Natural killer cell (primary cell): ENCODE measurements at regions not wholly inside any gene's neighbourhood (a gene's known extent, or its start where the extent isn't known, plus 50 kb on each side); places are given as distances from the start of the nearest gene placed in this dataset.

Source experiments
- ATAC-seq, 3 donors: fragments of 150-1000 bp in 2 of 3; fragments of 200-7000 bp in 1 of 3; cut with Tn5 transposase; 1 replicate in 1 of 3; 2 replicates in 2 of 3; pipeline ENCODE4 v1.10.0; 2021; ENCODE audit warnings: mild to moderate bottlenecking in 2 of 3, moderate library complexity in 2 of 3
- DNase-seq, 2 donors: peaks; one replicate each; pipeline versions ENCODE4 v3.0.0 to v3.0.0-alpha.2; 2013 to 2021; ENCODE audit warnings: mixed read lengths in 1 of 2
- H3K27ac ChIP-seq: one replicate; pipeline ENCODE4 v1.5.1; 2013; ENCODE audit warnings: mild to moderate bottlenecking, low read length
- H3K27me3 ChIP-seq: one replicate; pipeline ENCODE4 v1.6.1; 2013; ENCODE audit warnings: low read length; ENCODE audit not compliant: control insufficient read depth, insufficient read depth
- H3K36me3 ChIP-seq: one replicate; pipeline ENCODE4 v1.6.1; 2013; ENCODE audit warnings: low read length; ENCODE audit not compliant: control insufficient read depth, insufficient read depth
- H3K4me1 ChIP-seq: one replicate; pipeline ENCODE4 v1.6.1; 2013; ENCODE audit warnings: low read length; ENCODE audit not compliant: control insufficient read depth, insufficient read depth
- H3K4me3 ChIP-seq: one replicate; pipeline ENCODE4 v1.5.1; 2013; ENCODE audit warnings: low read length
- H3K9me3 ChIP-seq: one replicate; pipeline ENCODE4 v1.6.1; 2013; ENCODE audit warnings: low read length; ENCODE audit not compliant: control insufficient read depth, insufficient read depth
- H3K27ac Mint-ChIP-seq, 2 donors: one replicate each; pipeline ENCODE4 v1.8.0; 2022; ENCODE audit warnings: mild to moderate bottlenecking in 2 of 2, mixed read lengths in 2 of 2, moderate library complexity in 1 of 2
- H3K27me3 Mint-ChIP-seq, 2 donors: one replicate each; pipeline ENCODE4 v1.8.0; 2022; ENCODE audit warnings: low read depth in 2 of 2, mixed read lengths in 2 of 2
- H3K36me3 Mint-ChIP-seq: one replicate; pipeline ENCODE4 v1.8.0; 2022; ENCODE audit warnings: mixed read lengths
- H3K4me1 Mint-ChIP-seq, 2 donors: one replicate each; pipeline ENCODE4 v1.8.0; 2022; ENCODE audit warnings: mixed read lengths in 2 of 2
- H3K4me3 Mint-ChIP-seq: one replicate; pipeline ENCODE4 v1.8.0; 2022; ENCODE audit warnings: mild to moderate bottlenecking, moderate library complexity, mixed read lengths
- H3K9me3 Mint-ChIP-seq, 2 donors: one replicate each; pipeline ENCODE4 v1.8.0; 2022; ENCODE audit warnings: mixed read lengths in 2 of 2
- WGBS: methylation state at CpG from one replicate; pipeline ENCODE4 v1.1.7; 2013; ENCODE audit warnings: missing lambda C conversion rate; ENCODE audit not compliant: insufficient coverage; 5-methylcytosine and 5-hydroxymethylcytosine counted together
- intact Hi-C: fragments of 100-400 bp; cut with micrococcal nuclease; formaldehyde crosslinking; loops from one replicate; pipeline ENCODE4 v1.14.2; 2022
- TF ChIP-seq, protein P1 (sequence below): fragments of 200-600 bp; IDR thresholded peaks from one replicate; pipeline ENCODE4 v1.8.0; 2022; ENCODE audit warnings: antibody characterized with exemption

DNA sequence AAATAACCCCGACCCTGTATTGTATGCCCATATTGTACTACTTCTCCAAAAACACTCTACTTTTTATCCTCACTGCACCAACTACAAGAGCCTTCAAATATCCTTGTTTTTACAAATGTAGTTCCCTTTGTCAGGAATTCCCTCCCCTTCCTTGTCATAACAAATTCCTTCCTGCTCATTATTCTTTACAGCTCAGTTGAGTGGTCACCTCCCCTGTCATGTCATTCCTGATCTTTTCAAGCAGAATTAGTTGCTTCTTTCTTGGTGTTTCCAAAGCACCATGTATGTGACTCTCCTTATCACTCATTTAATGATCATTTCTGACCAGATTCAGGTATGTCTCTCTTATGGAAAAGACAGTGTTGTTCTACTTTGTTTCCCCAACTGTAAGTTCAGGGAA lies 194.2 kb upstream of the SMC2 start:
- Histone ChIP-seq H3K27ac (no peak overlapping the region), H3K9me3 (no peaks in the 10 kb centered on the region), H3K4me1 (no peaks in the 10 kb centered on the region), H3K27me3 (no peaks in the 10 kb centered on the region), H3K36me3 (no peaks in the 10 kb centered on the region), H3K4me3 (no peak overlapping the region)
- no peak overlapping the region for H3K27ac Mint-ChIP-seq
- DNase-seq (no peak), ATAC-seq (no peak)
- H3K27me3 Mint-ChIP-seq, result no peaks in the 10 kb centered on the region
- H3K4me3 Mint-ChIP-seq, result no peak overlapping the region
- intact Hi-C loops, result no loop called here
- TF ChIP-seq, protein P1, sequence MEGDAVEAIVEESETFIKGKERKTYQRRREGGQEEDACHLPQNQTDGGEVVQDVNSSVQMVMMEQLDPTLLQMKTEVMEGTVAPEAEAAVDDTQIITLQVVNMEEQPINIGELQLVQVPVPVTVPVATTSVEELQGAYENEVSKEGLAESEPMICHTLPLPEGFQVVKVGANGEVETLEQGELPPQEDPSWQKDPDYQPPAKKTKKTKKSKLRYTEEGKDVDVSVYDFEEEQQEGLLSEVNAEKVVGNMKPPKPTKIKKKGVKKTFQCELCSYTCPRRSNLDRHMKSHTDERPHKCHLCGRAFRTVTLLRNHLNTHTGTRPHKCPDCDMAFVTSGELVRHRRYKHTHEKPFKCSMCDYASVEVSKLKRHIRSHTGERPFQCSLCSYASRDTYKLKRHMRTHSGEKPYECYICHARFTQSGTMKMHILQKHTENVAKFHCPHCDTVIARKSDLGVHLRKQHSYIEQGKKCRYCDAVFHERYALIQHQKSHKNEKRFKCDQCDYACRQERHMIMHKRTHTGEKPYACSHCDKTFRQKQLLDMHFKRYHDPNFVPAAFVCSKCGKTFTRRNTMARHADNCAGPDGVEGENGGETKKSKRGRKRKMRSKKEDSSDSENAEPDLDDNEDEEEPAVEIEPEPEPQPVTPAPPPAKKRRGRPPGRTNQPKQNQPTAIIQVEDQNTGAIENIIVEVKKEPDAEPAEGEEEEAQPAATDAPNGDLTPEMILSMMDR, result no peak
- peaks cover 2 to 3% of the 10 kb centered on the region in 2 donors for H3K9me3 Mint-ChIP-seq
- 23% methylated on average over 1 of the region's 1 CpG for WGBS
- no peaks in the 10 kb centered on the region for H3K36me3 Mint-ChIP-seq
- no peaks in the 10 kb centered on the region for H3K4me1 Mint-ChIP-seq

DNA sequence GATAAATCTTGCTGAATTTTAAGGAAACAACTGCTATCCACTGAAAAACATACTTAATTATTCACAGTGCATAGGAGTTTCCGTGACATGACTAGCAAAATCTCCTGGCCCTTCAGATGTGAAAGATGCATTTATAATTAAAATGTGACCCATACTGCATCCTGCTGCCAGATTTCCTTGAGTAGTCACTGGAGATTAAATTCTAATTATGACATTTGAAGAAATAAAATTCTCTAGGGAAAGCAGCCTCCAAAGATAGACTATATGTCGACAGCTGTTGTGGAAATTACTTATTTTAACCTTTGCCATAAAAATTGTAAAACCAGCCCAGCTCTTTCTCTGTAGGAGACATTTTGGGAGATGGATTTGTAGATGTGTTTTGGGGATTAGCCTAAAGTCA lies 193.6 kb upstream of the SMC2 start:
- H3K4me3 ChIP-seq, result no peak overlapping the region
- TF ChIP-seq, protein P1, result no peak
- no peaks in the 10 kb centered on the region for H3K27me3 ChIP-seq
- intact Hi-C loops, result no loop called here
- Mint-ChIP-seq H3K27me3 (no peaks in the 10 kb centered on the region), H3K9me3 (peaks cover 2 to 3% of the 10 kb centered on the region in 2 donors), H3K27ac (no peak overlapping the region), H3K36me3 (no peaks in the 10 kb centered on the region), H3K4me1 (no peaks in the 10 kb centered on the region), H3K4me3 (no peak overlapping the region)
- H3K9me3 ChIP-seq, result no peaks in the 10 kb centered on the region
- no peaks in the 10 kb centered on the region for H3K36me3 ChIP-seq
- ATAC-seq (no peak), DNase-seq (no peak)
- no peak overlapping the region for H3K27ac ChIP-seq
- no peaks in the 10 kb centered on the region for H3K4me1 ChIP-seq
- WGBS, result 71% methylated on average over 2 of the region's 2 CpGs

DNA sequence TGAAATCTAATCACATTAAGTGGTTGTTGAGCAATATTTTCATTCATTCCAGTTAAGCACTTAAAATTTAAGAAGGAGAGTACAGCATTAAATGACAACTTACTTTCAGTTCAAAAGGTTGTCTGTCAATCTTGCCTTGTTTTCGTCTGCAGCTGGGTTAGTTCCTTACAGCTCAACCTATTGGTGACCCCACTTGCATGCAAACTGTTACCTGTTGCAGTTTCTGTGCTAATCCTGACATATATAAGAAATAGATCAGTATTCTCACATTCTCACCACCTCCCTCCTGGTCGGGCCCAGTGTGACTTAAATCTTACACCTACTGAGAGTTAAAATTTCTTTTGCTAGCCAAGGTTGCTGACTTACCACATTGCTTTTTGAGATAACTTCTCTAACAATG lies 191.8 kb upstream of the SMC2 start:
- Mint-ChIP-seq H3K27ac (no peak overlapping the region), H3K27me3 (no peaks in the 10 kb centered on the region), H3K36me3 (no peaks in the 10 kb centered on the region), H3K4me1 (no peaks in the 10 kb centered on the region), H3K4me3 (no peak overlapping the region), H3K9me3 (peaks cover 2 to 3% of the 10 kb centered on the region in 2 donors)
- ATAC-seq (no peak), DNase-seq (no peak)
- no peak overlapping the region for H3K27ac ChIP-seq
- no peaks in the 10 kb centered on the region for H3K9me3 ChIP-seq
- WGBS, result 62% methylated on average over 2 of the region's 2 CpGs
- no peaks in the 10 kb centered on the region for H3K4me1 ChIP-seq
- TF ChIP-seq, protein P1, result no peak
- no peak overlapping the region for H3K4me3 ChIP-seq
- H3K36me3 ChIP-seq, result no peaks in the 10 kb centered on the region
- no peaks in the 10 kb centered on the region for H3K27me3 ChIP-seq
- intact Hi-C loops, result no loop called here

DNA sequence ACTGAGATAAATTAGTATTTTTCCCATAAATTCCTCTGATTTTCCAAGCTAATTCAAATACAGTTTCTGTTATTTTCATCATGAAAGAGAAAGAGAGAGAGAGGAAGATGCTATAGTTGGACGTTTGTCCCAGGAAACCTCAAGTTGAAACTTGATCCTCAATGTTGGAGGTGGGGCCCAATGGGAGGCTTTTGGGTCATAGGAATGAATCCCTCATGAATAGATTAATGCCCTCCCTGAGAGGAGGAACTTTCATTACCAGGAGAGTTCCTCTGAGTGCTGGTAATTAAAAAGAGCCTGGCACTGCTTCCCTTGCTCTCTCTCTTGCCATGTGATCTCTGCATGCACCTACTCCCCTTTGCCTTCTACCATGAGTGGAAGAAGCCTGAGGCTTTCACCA lies 189.9 kb upstream of the SMC2 start:
- Histone ChIP-seq H3K4me3 (no peak overlapping the region), H3K27me3 (no peaks in the 10 kb centered on the region), H3K36me3 (no peaks in the 10 kb centered on the region), H3K9me3 (no peaks in the 10 kb centered on the region), H3K4me1 (no peaks in the 10 kb centered on the region), H3K27ac (no peak overlapping the region)
- Mint-ChIP-seq H3K36me3 (no peaks in the 10 kb centered on the region), H3K27me3 (no peaks in the 10 kb centered on the region), H3K4me1 (no peaks in the 10 kb centered on the region), H3K9me3 (peaks cover 2 to 4% of the 10 kb centered on the region in 2 donors), H3K27ac (no peak overlapping the region), H3K4me3 (no peak overlapping the region)
- intact Hi-C loops, result no loop called here
- no peak for ATAC-seq
- no peak for DNase-seq
- TF ChIP-seq, protein P1, result no peak
- WGBS, result 20% methylated on average over 1 of the region's 1 CpG
